Tibial nerve (tissue), 4 donors: ENCODE measurements at regions not wholly inside any gene's neighbourhood (a gene's known extent, or its start where the extent isn't known, plus 50 kb on each side); places are given as distances from the start of the nearest gene placed in this dataset.
"Not testable (repeated sequence)": the region's sequence is repeated elsewhere in the genome, so short reads cannot be mapped to it uniquely, and the experiment has no call there.

Experiments
- DNase-seq, 2 donors: peaks; one replicate each; pipeline ENCODE4 v3.0.0-alpha.2; 2019; ENCODE audit warnings: low spot score in 2 of 2
- H3K27ac ChIP-seq, 4 donors: fragments of 200-600 bp; sonication (generic) in 3 of 4; one replicate each; pipeline ENCODE4 v1.5.1; 2017 to 2019; ENCODE audit warnings: mild to moderate bottlenecking in 1 of 4
- H3K27me3 ChIP-seq, 2 donors: fragments of 200-600 bp; sonication (generic) in 1 of 2; one replicate each; pipeline versions ENCODE4 v1.5.1 to v1.6.0; 2017 to 2019
- H3K36me3 ChIP-seq, 3 donors: fragments of 200-600 bp; sonication (generic); one replicate each; pipeline ENCODE4 v1.5.1; 2018 to 2019
- H3K4me1 ChIP-seq, 4 donors: fragments of 200-600 bp; sonication (generic) in 3 of 4; one replicate each; pipeline ENCODE4 v1.5.1; 2017 to 2019
- H3K4me3 ChIP-seq, 4 donors: fragments of 200-600 bp; sonication (generic) in 3 of 4; one replicate each; pipeline ENCODE4 v1.5.1; 2017 to 2019; ENCODE audit warnings: mild to moderate bottlenecking in 1 of 4, moderate library complexity in 1 of 4
- H3K9me3 ChIP-seq, 4 donors: fragments of 200-600 bp; sonication (generic) in 3 of 4; one replicate each; pipeline ENCODE4 v1.5.1; 2017 to 2019
- CTCF ChIP-seq, 5 experiments: fragments of 200-600 bp in 3 of 5; fragments of 450-650 bp in 2 of 5; sonication (generic) in 3 of 5; IDR thresholded peaks; one replicate each; pipeline ENCODE4 v1.5.1; 2016 to 2019; ENCODE audit warnings: antibody characterized with exemption in 5 of 5, mild to moderate bottlenecking in 3 of 5, moderate library complexity in 2 of 5
- EP300 ChIP-seq, 2 donors: sonication (generic); formaldehyde crosslinking; IDR thresholded peaks; one replicate each; pipeline ENCODE4 v1.6.1; 2017; ENCODE audit warnings: antibody characterized with exemption in 2 of 2, mild to moderate bottlenecking in 1 of 2
- POLR2A ChIP-seq, 2 donors: fragments of 450-650 bp; IDR thresholded peaks; one replicate each; pipeline ENCODE4 v1.6.1; 2017; ENCODE audit warnings: antibody characterized with exemption in 2 of 2, mild to moderate bottlenecking in 2 of 2, moderate library complexity in 2 of 2
- WGBS, 2 donors: methylation state at CpG; one replicate each; pipeline ENCODE4 v1.1.5; 2018; 5-methylcytosine and 5-hydroxymethylcytosine counted together

GRCh38 chr9:22217254-22217653 lies 208.1 kb upstream of the CDKN2B start:
- peaks cover 0 to 7% (median 4%) of the 10 kb centered on the region in 4 donors for H3K4me1 ChIP-seq
- H3K27me3 ChIP-seq: no peaks in the 10 kb centered on the region
- TF ChIP-seq POLR2A (IDR thresholded peaks at IDR 0.05): no peak
- no peak for TF ChIP-seq EP300 (IDR thresholded peaks at IDR 0.05)
- TF ChIP-seq CTCF (IDR thresholded peaks at IDR 0.05): no peak
- H3K4me3 ChIP-seq: no peak overlapping the region
- no peak for DNase-seq
- WGBS, 2 donors: 85 to 100% methylated on average over 2 of the region's 2 CpGs
- no peak overlapping the region for H3K27ac ChIP-seq
- peaks cover 0 to 2% (median 0%) of the 10 kb centered on the region in 4 donors for H3K9me3 ChIP-seq
- no peaks in the 10 kb centered on the region for H3K36me3 ChIP-seq

GRCh38 chr9:22225856-22226255 lies 216.8 kb upstream of the CDKN2B start:
- peaks cover 0 to 16% (median 0%) of the 10 kb centered on the region in 4 donors for H3K9me3 ChIP-seq
- 91 to 93% methylated on average over 9 of the region's 9 CpGs for WGBS, 2 donors
- H3K4me1 ChIP-seq, H3K36me3 ChIP-seq, H3K4me3 ChIP-seq, H3K27me3 ChIP-seq, DNase-seq, H3K27ac ChIP-seq: not testable (repeated sequence)

GRCh38 chr9:22227986-22228385 lies 218.6 kb upstream of the DMRTA1 start:
- H3K9me3 ChIP-seq: peaks cover 0 to 19% (median 0%) of the 10 kb centered on the region in 4 donors
- H3K27me3 ChIP-seq: no peaks in the 10 kb centered on the region
- H3K27ac ChIP-seq: no peak overlapping the region
- H3K4me1 ChIP-seq: peaks cover 0 to 7% (median 0%) of the 10 kb centered on the region in 4 donors
- H3K36me3 ChIP-seq: no peaks in the 10 kb centered on the region
- no peak overlapping the region for H3K4me3 ChIP-seq
- DNase-seq: no peak
- TF ChIP-seq POLR2A (IDR thresholded peaks at IDR 0.05): no peak
- TF ChIP-seq CTCF (IDR thresholded peaks at IDR 0.05): no peak
- no peak for TF ChIP-seq EP300 (IDR thresholded peaks at IDR 0.05)

GRCh38 chr9:22228542-22228941 lies 218.1 kb upstream of the DMRTA1 start:
- Histone ChIP-seq H3K27ac (no peak overlapping the region), H3K27me3 (no peaks in the 10 kb centered on the region), H3K4me1 (peaks cover 0 to 7% (median 0%) of the 10 kb centered on the region in 4 donors), H3K4me3 (no peak overlapping the region), H3K9me3 (peaks cover 0 to 19% (median 0%) of the 10 kb centered on the region in 4 donors), H3K36me3 (no peaks in the 10 kb centered on the region)
- TF ChIP-seq CTCF (IDR thresholded peaks at IDR 0.05): peak in 3 of 5 experiments; percentile 3 to 28 (median 14)
- no peak for TF ChIP-seq POLR2A (IDR thresholded peaks at IDR 0.05)
- no peak for DNase-seq
- WGBS, 2 donors: 47 to 48% methylated on average over 3 of the region's 3 CpGs

- Histone ChIP-seq H3K36me3 (no peaks in the 10 kb centered on the region), H3K4me1 (peaks cover 0 to 7% (median 0%) of the 10 kb centered on the region in 4 donors), H3K9me3 (peaks cover 0 to 19% (median 0%) of the 10 kb centered on the region in 4 donors), H3K4me3 (no peak overlapping the region), H3K27me3 (no peaks in the 10 kb centered on the region), H3K27ac (no peak overlapping the region)
- 79 to 82% methylated on average over 4 of the region's 4 CpGs for WGBS, 2 donors
- no peak for TF ChIP-seq EP300 (IDR thresholded peaks at IDR 0.05)
- no peak for TF ChIP-seq CTCF (IDR thresholded peaks at IDR 0.05)
- no peak for TF ChIP-seq POLR2A (IDR thresholded peaks at IDR 0.05)
- DNase-seq: no peak
Measured at GRCh38 chr9:22229069-22229468, 217.6 kb upstream of the DMRTA1 start.

- not testable (repeated sequence) for H3K4me1 ChIP-seq, H3K9me3 ChIP-seq, H3K27me3 ChIP-seq, H3K27ac ChIP-seq, H3K36me3 ChIP-seq, H3K4me3 ChIP-seq, DNase-seq
Measured at GRCh38 chr9:22231309-22231708, 215.3 kb upstream of the DMRTA1 start.
